ENCODE measurements at regions not wholly inside any gene's neighbourhood (a gene's known extent, or its start where the extent isn't known, plus 50 kb on each side); places are given as distances from the start of the nearest gene placed in this dataset.

DNA sequence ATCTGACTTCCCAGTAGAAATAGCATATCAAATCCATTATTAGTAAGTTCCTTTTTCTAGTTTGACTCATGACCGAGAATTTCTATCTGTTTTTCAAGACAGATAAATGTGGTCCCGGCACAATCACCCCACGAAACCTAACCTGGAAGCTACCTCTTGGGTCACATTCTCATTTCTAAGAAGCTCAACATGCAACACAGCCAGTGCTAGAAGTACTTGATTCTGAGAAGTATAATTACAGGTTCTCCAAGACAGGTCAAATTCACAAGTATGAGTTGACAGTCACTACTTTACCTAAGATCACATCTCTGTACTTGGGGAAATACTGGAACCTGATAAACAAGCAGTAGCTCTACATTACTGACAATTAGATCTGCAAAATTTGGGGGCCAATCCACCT is 54.0 kb upstream of the PLAC1 start:
- no peaks in the 10 kb centered on the region for H3K27me3 ChIP-seq (ENCODE audit: control insufficient read depth in 2 of 2, insufficient read depth in 1 of 2, low read length in 1 of 2)
- H3K9me3 ChIP-seq (ENCODE audit: control insufficient read depth in 2 of 2, insufficient read depth in 1 of 2, low read length in 1 of 2) = no peaks in the 10 kb centered on the region
- WGBS = 82% methylated on average over 3 of the region's 3 CpGs
- no peak for DNase-seq (ENCODE audit: low read depth in 6 of 9, low spot score in 9 of 9)
- no peak overlapping the region for H3K4me3 ChIP-seq (ENCODE audit: low read length in 2 of 2)
- no peaks in the 10 kb centered on the region for H3K36me3 ChIP-seq (ENCODE audit: control insufficient read depth in 2 of 2, insufficient read depth in 2 of 2, low read length in 1 of 2)
- H3K4me1 ChIP-seq (ENCODE audit: control insufficient read depth in 2 of 2, insufficient read depth in 2 of 2, low read length in 2 of 2) = peaks cover 0 to 21% of the 10 kb centered on the region in 2 donors
- H3K27ac ChIP-seq (ENCODE audit: low read depth in 1 of 2, low read length in 1 of 2) = no peak overlapping the region

GRCh38 chrX:134711135-134711921 is 53.1 kb upstream of the PLAC1 start:
- Histone ChIP-seq H3K4me1 (ENCODE audit: control insufficient read depth in 2 of 2, insufficient read depth in 2 of 2, low read length in 2 of 2) (peaks cover 0 to 13% of the 10 kb centered on the region in 2 donors), H3K9me3 (ENCODE audit: control insufficient read depth in 2 of 2, insufficient read depth in 1 of 2, low read length in 1 of 2) (no peaks in the 10 kb centered on the region), H3K27me3 (ENCODE audit: control insufficient read depth in 2 of 2, insufficient read depth in 1 of 2, low read length in 1 of 2) (no peaks in the 10 kb centered on the region), H3K36me3 (ENCODE audit: control insufficient read depth in 2 of 2, insufficient read depth in 2 of 2, low read length in 1 of 2) (no peaks in the 10 kb centered on the region), H3K27ac (ENCODE audit: low read depth in 1 of 2, low read length in 1 of 2) (no peak overlapping the region), H3K4me3 (ENCODE audit: low read length in 2 of 2) (no peak overlapping the region)
- 90% methylated on average over 3 of the region's 3 CpGs for WGBS
- DNase-seq (ENCODE audit: low read depth in 6 of 9, low spot score in 9 of 9) = no peak

All from thymus (tissue), 11 donors.